A673 (cell line): ENCODE measurements at regions not wholly inside any gene's neighbourhood (a gene's known extent, or its start where the extent isn't known, plus 50 kb on each side); places are given as distances from the start of the nearest gene placed in this dataset.

ENCODE experiments used
- CTCF ChIP-seq: fragments of 300-800, 200-600 bp; sonication (generic); conservative IDR thresholded peaks from 2 replicates; pipeline ENCODE4 v1.5.1; 2017; ENCODE audit warnings: low read depth, mild to moderate bottlenecking, antibody characterized with exemption, low read length, moderate library complexity, mixed read lengths
- EZH2 ChIP-seq: fragments of 200-600 bp; sonication (generic); IDR thresholded peaks from 2 replicates; pipeline ENCODE4 v1.6.1; 2017; ENCODE audit warnings: borderline replicate concordance, low read depth, mild to moderate bottlenecking, mixed read lengths, antibody characterized with exemption, low read length; ENCODE audit not compliant: poor library complexity, severe bottlenecking

GRCh38 chr2:15074751-15075700 is 442.5 kb downstream of the LRATD1 start:
- TF ChIP-seq CTCF = no peak
- TF ChIP-seq EZH2 = no peak
